ENCODE measurements at regions not wholly inside any gene's neighbourhood (a gene's known extent, or its start where the extent isn't known, plus 50 kb on each side); places are given as distances from the start of the nearest gene placed in this dataset.

DNA sequence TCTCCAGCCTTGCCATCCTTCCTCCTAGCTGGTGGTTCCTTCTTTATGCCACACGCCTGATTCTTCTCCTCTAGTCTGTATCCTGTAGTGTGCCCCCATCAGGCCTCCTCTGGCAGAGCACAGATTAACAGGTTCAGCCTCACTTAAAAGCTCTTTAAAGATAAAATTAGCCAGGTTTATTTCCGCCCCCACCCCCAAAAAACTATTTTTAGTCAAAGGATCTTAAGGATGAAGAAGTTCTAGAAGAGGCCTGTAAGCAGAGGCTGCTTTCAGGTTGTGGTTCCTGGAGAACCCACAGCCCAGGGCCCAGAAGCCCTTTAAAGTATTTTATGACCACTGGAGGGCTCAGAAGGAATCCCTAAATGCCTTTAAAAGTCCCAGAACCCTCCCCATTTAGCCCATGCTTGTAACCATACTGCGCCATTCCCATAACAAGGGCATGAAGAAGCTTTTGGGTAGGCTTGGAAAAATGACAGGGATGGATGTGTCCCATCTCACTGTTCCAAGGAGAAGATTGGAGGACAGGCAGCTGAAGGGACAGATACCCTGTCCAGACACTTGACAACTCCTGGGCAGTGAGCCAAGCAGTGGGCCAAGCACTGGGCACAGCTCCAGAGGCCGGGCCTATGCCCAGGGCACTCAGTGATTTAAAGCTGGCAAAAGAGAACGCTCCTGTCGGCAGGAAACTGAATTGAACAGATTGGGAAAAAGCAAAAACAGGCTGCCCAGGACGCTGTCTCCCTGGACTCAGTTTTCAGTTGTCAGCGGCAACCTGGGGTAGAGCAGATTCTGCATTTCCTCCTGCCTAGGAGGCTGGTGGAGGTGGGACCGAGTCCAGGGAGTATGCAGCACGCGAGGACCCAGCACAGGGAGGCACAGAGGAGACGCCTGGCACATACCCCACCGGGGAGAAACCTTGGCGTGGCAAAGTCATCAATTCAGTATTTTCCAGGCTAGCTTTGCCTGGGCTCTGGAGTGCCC is 106.3 kb upstream of the SSBP2 start (continued):
- TF ChIP-seq YBX1 (IDR thresholded peaks at IDR 0.05) (no peak), CREB1 (IDR thresholded peaks at IDR 0.05; ENCODE audit: low read depth) (no peak), SUZ12 (IDR thresholded peaks at IDR 0.05; ENCODE audit: unreplicated experiment) (no peak)

DNA sequence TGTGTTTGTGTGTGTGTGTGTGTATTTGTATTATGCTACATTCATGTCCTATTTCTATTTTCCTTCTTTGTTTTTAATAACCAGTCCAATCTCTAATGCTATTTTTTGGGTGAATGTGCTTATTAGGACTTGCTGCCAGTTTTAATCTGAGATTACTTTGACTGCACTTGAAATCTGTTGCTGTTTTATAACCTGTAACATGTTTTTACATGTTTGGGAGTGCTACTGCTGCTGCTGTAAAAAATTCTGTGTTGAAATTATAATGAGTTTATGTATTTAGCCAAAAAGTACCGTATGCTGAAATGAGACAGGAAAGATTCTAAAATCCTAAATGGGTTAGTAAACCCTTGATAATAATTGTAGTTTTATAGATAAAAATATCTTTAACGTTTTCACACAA is 104.7 kb upstream of the SSBP2 start:
- no peak for TF ChIP-seq CBFB (IDR thresholded peaks at IDR 0.05; ENCODE audit: low read depth)
- ChIA-PET RAD21 (ENCODE audit: unreplicated experiment) (no interaction called here), POLR2A (interaction anchor here (0.9 kb wide), 1 partner anchor 112 kb away, joined by 3 read pairs; no protein-coding TSS in a partner anchor), CTCF (interaction anchor here (1.0 to 4.1 kb wide), 5 partner anchors 13 to 384 kb away, joined by 3 to 35 read pairs (median 6); no protein-coding TSS in a partner anchor), SMC1A (ENCODE audit: uncharacterized antibody, unreplicated experiment) (interaction anchor here (1.5 to 3.9 kb wide), 3 partner anchors 11 to 429 kb away, joined by 4 to 20 read pairs (median 5); no protein-coding TSS in a partner anchor)
- ATAC-seq: no peak
- intact Hi-C loops (cut with micrococcal nuclease; ENCODE audit: unreplicated experiment) (no loop called here), in situ Hi-C loops (cut with MboI) (no loop called here)
- Histone ChIP-seq H2AFZ (ENCODE audit: control insufficient read depth, low read depth, low read length) (peak overlapping the region; percentile 48), H3K4me3 (no peak overlapping the region), H3K36me3 (ENCODE audit: control insufficient read depth in 2 of 2, insufficient read depth in 2 of 2, low read length in 1 of 2) (no peaks in the 10 kb centered on the region), H3K27ac (ENCODE audit: control insufficient read depth, insufficient read depth) (no peak overlapping the region), H3K9me3 (replicated peaks; ENCODE audit: control insufficient read depth, insufficient read depth, low read length) (no peaks in the 10 kb centered on the region), H3K27me3 (replicated peaks in 1 of 2; ENCODE audit: control insufficient read depth in 2 of 2, insufficient read depth in 2 of 2, low read length in 1 of 2) (no peaks in the 10 kb centered on the region), H3K4me2 (ENCODE audit: control insufficient read depth, insufficient read depth) (peak overlapping the region; percentile 47; the same call in 1 of the 2 replicates), H3K79me2 (ENCODE audit: control insufficient read depth, insufficient read depth, low read length) (no peaks in the 10 kb centered on the region), H3K9ac (ENCODE audit: control insufficient read depth, insufficient read depth, low read length) (no peak overlapping the region), H3K4me1 (ENCODE audit: control insufficient read depth, insufficient read depth, low read length) (peaks cover 30% of the 10 kb centered on the region), H4K20me1 (ENCODE audit: control insufficient read depth, insufficient read depth) (no peaks in the 10 kb centered on the region)
- FAIRE-seq: no peak
- DNase-seq (ENCODE audit: low read depth, low spot score): no peak
- WGBS (ENCODE audit: insufficient coverage, insufficient replicate concordance, low lambda C conversion rate, missing lambda C conversion rate): 88% methylated on average over 2 of the region's 2 CpGs
- BruUV-seq (replicated peaks): no TSS peak

Data from GM12878 (cell line).